ENCODE measurements at regions not wholly inside any gene's neighbourhood (a gene's known extent, or its start where the extent isn't known, plus 50 kb on each side); places are given as distances from the start of the nearest gene placed in this dataset.

- TF ChIP-seq GABPA (IDR thresholded peaks at IDR 0.05 in 1 of 2, conservative IDR thresholded peaks at IDR 0.05 in 1 of 2): no peak
- TF ChIP-seq MAX (IDR thresholded peaks at IDR 0.05): no peak
- TF ChIP-seq FOXA1 (IDR thresholded peaks at IDR 0.05): no peak
- no peak for TF ChIP-seq NR2F2 (IDR thresholded peaks at IDR 0.05)
- TF ChIP-seq TAF1 (conservative IDR thresholded peaks at IDR 0.05): no peak
- no peak for TF ChIP-seq FOXA2 (IDR thresholded peaks at IDR 0.05)
- no peak for TF ChIP-seq CTCF (IDR thresholded peaks at IDR 0.05; ENCODE audit: low read depth, low read length, missing input control)
- H3K27ac ChIP-seq (ENCODE audit: low read depth in 1 of 2, low read length in 2 of 2): no peak overlapping the region
- WGBS: 75% methylated on average over 3 of the region's 3 CpGs
- no peak for DNase-seq (ENCODE audit: low spot score)
- H3K9ac ChIP-seq (ENCODE audit: low read depth in 1 of 2, low read length in 2 of 2): no peak overlapping the region
- H3K9me3 ChIP-seq (ENCODE audit: control insufficient read depth in 4 of 4, low read length in 3 of 4): no peaks in the 10 kb centered on the region
- H3K27me3 ChIP-seq (ENCODE audit: control insufficient read depth in 4 of 4, insufficient read depth in 4 of 4, low read length in 3 of 4): no peaks in the 10 kb centered on the region
- no peak overlapping the region for H3K4me3 ChIP-seq (ENCODE audit: low read depth in 1 of 3, low read length in 3 of 3)
- no peaks in the 10 kb centered on the region for H3K36me3 ChIP-seq (ENCODE audit: control insufficient read depth in 4 of 4, insufficient read depth in 3 of 4, low read depth in 1 of 4, low read length in 3 of 4)
- H3K4me1 ChIP-seq (ENCODE audit: control insufficient read depth in 4 of 4, insufficient read depth in 4 of 4, low read length in 3 of 4): no peaks in the 10 kb centered on the region
Measured at GRCh38 chr14:40308240-40308639, 876.0 kb upstream of the FBXO33 start.

- DNase-seq (ENCODE audit: low spot score): no peak
- Histone ChIP-seq H3K27ac (ENCODE audit: low read depth in 1 of 2, low read length in 2 of 2) (no peak overlapping the region), H3K36me3 (ENCODE audit: control insufficient read depth in 4 of 4, insufficient read depth in 3 of 4, low read depth in 1 of 4, low read length in 3 of 4) (no peaks in the 10 kb centered on the region), H3K4me1 (ENCODE audit: control insufficient read depth in 4 of 4, insufficient read depth in 4 of 4, low read length in 3 of 4) (no peaks in the 10 kb centered on the region), H3K9ac (ENCODE audit: low read depth in 1 of 2, low read length in 2 of 2) (no peak overlapping the region), H3K27me3 (ENCODE audit: control insufficient read depth in 4 of 4, insufficient read depth in 4 of 4, low read length in 3 of 4) (no peaks in the 10 kb centered on the region), H3K4me3 (ENCODE audit: low read depth in 1 of 3, low read length in 3 of 3) (no peak overlapping the region), H3K9me3 (ENCODE audit: control insufficient read depth in 4 of 4, low read length in 3 of 4) (peaks cover 0 to 4% (median 0%) of the 10 kb centered on the region in 4 donors)
- TF ChIP-seq GABPA (IDR thresholded peaks at IDR 0.05 in 1 of 2, conservative IDR thresholded peaks at IDR 0.05 in 1 of 2): no peak
- no peak for TF ChIP-seq FOXA1 (IDR thresholded peaks at IDR 0.05)
- no peak for TF ChIP-seq HNF4G (IDR thresholded peaks at IDR 0.05)
- no peak for TF ChIP-seq ZBTB33 (IDR thresholded peaks at IDR 0.05)
Measured at GRCh38 chr14:40296821-40297220, 864.6 kb upstream of the FBXO33 start.

- H3K9ac ChIP-seq (ENCODE audit: low read depth in 1 of 2, low read length in 2 of 2): no peak overlapping the region
- DNase-seq (ENCODE audit: low spot score): no peak
- H3K4me1 ChIP-seq (ENCODE audit: control insufficient read depth in 4 of 4, insufficient read depth in 4 of 4, low read length in 3 of 4): no peaks in the 10 kb centered on the region
- H3K4me3 ChIP-seq (ENCODE audit: low read depth in 1 of 3, low read length in 3 of 3): no peak overlapping the region
- no peaks in the 10 kb centered on the region for H3K27me3 ChIP-seq (ENCODE audit: control insufficient read depth in 4 of 4, insufficient read depth in 4 of 4, low read length in 3 of 4)
- H3K9me3 ChIP-seq (ENCODE audit: control insufficient read depth in 4 of 4, low read length in 3 of 4): peaks cover 0 to 4% (median 0%) of the 10 kb centered on the region in 4 donors
- H3K27ac ChIP-seq (ENCODE audit: low read depth in 1 of 2, low read length in 2 of 2): no peak overlapping the region
- no peaks in the 10 kb centered on the region for H3K36me3 ChIP-seq (ENCODE audit: control insufficient read depth in 4 of 4, insufficient read depth in 3 of 4, low read depth in 1 of 4, low read length in 3 of 4)
- no peak for TF ChIP-seq RXRA (IDR thresholded peaks at IDR 0.05)
- no peak for TF ChIP-seq NR2F2 (IDR thresholded peaks at IDR 0.05)
- TF ChIP-seq REST (IDR thresholded peaks at IDR 0.05): no peak
- TF ChIP-seq HNF4A (conservative IDR thresholded peaks at IDR 0.05): no peak
- no peak for TF ChIP-seq ZBTB33 (IDR thresholded peaks at IDR 0.05)
- TF ChIP-seq SP1 (IDR thresholded peaks at IDR 0.05): no peak
- no peak for TF ChIP-seq FOXA2 (IDR thresholded peaks at IDR 0.05)
- no peak for TF ChIP-seq JUND (IDR thresholded peaks at IDR 0.05)
- no peak for TF ChIP-seq TAF1 (conservative IDR thresholded peaks at IDR 0.05)
- TF ChIP-seq EGR1 (IDR thresholded peaks at IDR 0.05; ENCODE audit: low read depth in 2 of 2): no peak
- TF ChIP-seq ATF3 (IDR thresholded peaks at IDR 0.05): no peak
- no peak for TF ChIP-seq GABPA (IDR thresholded peaks at IDR 0.05 in 1 of 2, conservative IDR thresholded peaks at IDR 0.05 in 1 of 2)
Measured at GRCh38 chr14:40292664-40293063, 860.4 kb upstream of the FBXO33 start.
